NCI-H345 (cell line): ENCODE measurements at regions not wholly inside any gene's neighbourhood (a gene's known extent, or its start where the extent isn't known, plus 50 kb on each side); places are given as distances from the start of the nearest gene placed in this dataset.
"Not testable (repeated sequence)": the region's sequence is repeated elsewhere in the genome, so short reads cannot be mapped to it uniquely, and the experiment has no call there.

ENCODE experiments used
- DNase-seq: peaks from one replicate; lab custom pipeline; 2025; lab: John Stamatoyannopoulos, UW

GRCh38 chr12:8282181-8282580, 54.8 kb upstream of the FAM90A1 start:
- DNase-seq, result not testable (repeated sequence)

GRCh38 chr12:8285681-8286080, 58.3 kb upstream of the FAM90A1 start:
- not testable (repeated sequence) for DNase-seq

GRCh38 chr12:8291764-8292163, 64.3 kb upstream of the FAM90A1 start:
- DNase-seq, result not testable (repeated sequence)

- not testable (repeated sequence) for DNase-seq
Measured at GRCh38 chr12:8294662-8295061, 67.2 kb upstream of the FAM90A1 start.

- not testable (repeated sequence) for DNase-seq
Measured at GRCh38 chr12:8308611-8309010, 81.2 kb upstream of the FAM90A1 start.

GRCh38 chr12:8315997-8316396, 88.6 kb upstream of the FAM90A1 start:
- DNase-seq, result not testable (repeated sequence)

- not testable (repeated sequence) for DNase-seq
Measured at GRCh38 chr12:8317675-8318074, 90.3 kb upstream of the FAM90A1 start.

GRCh38 chr12:8320251-8320730, 92.9 kb upstream of the FAM90A1 start:
- not testable (repeated sequence) for DNase-seq

- not testable (repeated sequence) for DNase-seq
Measured at GRCh38 chr12:8320791-8321370, 93.5 kb upstream of the FAM90A1 start.

GRCh38 chr12:8325145-8325839, 97.9 kb upstream of the FAM90A1 start:
- DNase-seq, result not testable (repeated sequence)

- DNase-seq, result not testable (repeated sequence)
Measured at GRCh38 chr12:8328835-8329234, 101.4 kb upstream of the FAM90A1 start.

GRCh38 chr12:8332373-8332772, 105.0 kb upstream of the FAM90A1 start:
- DNase-seq, result not testable (repeated sequence)

- not testable (repeated sequence) for DNase-seq
Measured at GRCh38 chr12:8351073-8351472, 104.7 kb upstream of the CLEC6A start.

GRCh38 chr12:8354741-8355140, 101.0 kb upstream of the CLEC6A start:
- not testable (repeated sequence) for DNase-seq

- not testable (repeated sequence) for DNase-seq
Measured at GRCh38 chr12:8355531-8355930, 100.2 kb upstream of the CLEC6A start.

GRCh38 chr12:8373744-8374143, 82.0 kb upstream of the CLEC6A start:
- DNase-seq, result not testable (repeated sequence)

GRCh38 chr12:8375122-8375521, 80.6 kb upstream of the CLEC6A start:
- not testable (repeated sequence) for DNase-seq

GRCh38 chr12:8377756-8378155, 78.0 kb upstream of the CLEC6A start:
- DNase-seq, result not testable (repeated sequence)

GRCh38 chr12:8382556-8382955, 73.2 kb upstream of the CLEC6A start:
- DNase-seq, result not testable (repeated sequence)

- DNase-seq, result not testable (repeated sequence)
Measured at GRCh38 chr12:8384686-8385085, 71.1 kb upstream of the CLEC6A start.

- DNase-seq, result not testable (repeated sequence)
Measured at GRCh38 chr12:8385431-8385830, 70.3 kb upstream of the CLEC6A start.

GRCh38 chr12:8386661-8387060, 69.1 kb upstream of the CLEC6A start:
- not testable (repeated sequence) for DNase-seq

GRCh38 chr12:8389296-8389695, 66.5 kb upstream of the CLEC6A start:
- DNase-seq, result not testable (repeated sequence)
